ENCODE measurements at regions not wholly inside any gene's neighbourhood (a gene's known extent, or its start where the extent isn't known, plus 50 kb on each side); places are given as distances from the start of the nearest gene placed in this dataset.

- TF ChIP-seq CTCF (IDR thresholded peaks at IDR 0.05) (no peak), POLR2A (IDR thresholded peaks at IDR 0.05) (no peak), POLR2AphosphoS5 (IDR thresholded peaks at IDR 0.05) (no peak), EP300 (IDR thresholded peaks at IDR 0.05) (no peak)
Measured at GRCh38 chr1:98458511-98459485, 202.7 kb upstream of the SNX7 start.
